ENCODE measurements at regions not wholly inside any gene's neighbourhood (a gene's known extent, or its start where the extent isn't known, plus 50 kb on each side); places are given as distances from the start of the nearest gene placed in this dataset.

- no peak overlapping the region for H3K4me3 ChIP-seq (ENCODE audit: low read depth, low read length)
- no peak for DNase-seq (ENCODE audit: low read depth)
Measured at GRCh38 chrX:5250106-5250505, 978.6 kb downstream of the NLGN4X start.

GRCh38 chrX:5242091-5242790 is 986.4 kb downstream of the NLGN4X start:
- H3K27me3 ChIP-seq (ENCODE audit: control insufficient read depth, insufficient read depth, low read length), result no peaks in the 10 kb centered on the region
- H3K4me3 ChIP-seq (ENCODE audit: low read depth, low read length), result no peak overlapping the region
- no peak for DNase-seq (ENCODE audit: low read depth)
- no peaks in the 10 kb centered on the region for H3K36me3 ChIP-seq (ENCODE audit: control insufficient read depth, insufficient read depth, low read length)
- TF ChIP-seq, protein P1, sequence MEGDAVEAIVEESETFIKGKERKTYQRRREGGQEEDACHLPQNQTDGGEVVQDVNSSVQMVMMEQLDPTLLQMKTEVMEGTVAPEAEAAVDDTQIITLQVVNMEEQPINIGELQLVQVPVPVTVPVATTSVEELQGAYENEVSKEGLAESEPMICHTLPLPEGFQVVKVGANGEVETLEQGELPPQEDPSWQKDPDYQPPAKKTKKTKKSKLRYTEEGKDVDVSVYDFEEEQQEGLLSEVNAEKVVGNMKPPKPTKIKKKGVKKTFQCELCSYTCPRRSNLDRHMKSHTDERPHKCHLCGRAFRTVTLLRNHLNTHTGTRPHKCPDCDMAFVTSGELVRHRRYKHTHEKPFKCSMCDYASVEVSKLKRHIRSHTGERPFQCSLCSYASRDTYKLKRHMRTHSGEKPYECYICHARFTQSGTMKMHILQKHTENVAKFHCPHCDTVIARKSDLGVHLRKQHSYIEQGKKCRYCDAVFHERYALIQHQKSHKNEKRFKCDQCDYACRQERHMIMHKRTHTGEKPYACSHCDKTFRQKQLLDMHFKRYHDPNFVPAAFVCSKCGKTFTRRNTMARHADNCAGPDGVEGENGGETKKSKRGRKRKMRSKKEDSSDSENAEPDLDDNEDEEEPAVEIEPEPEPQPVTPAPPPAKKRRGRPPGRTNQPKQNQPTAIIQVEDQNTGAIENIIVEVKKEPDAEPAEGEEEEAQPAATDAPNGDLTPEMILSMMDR (IDR thresholded peaks at IDR 0.05; ENCODE audit: insufficient read depth, low read length, poor library complexity, severe bottlenecking), result no peak

More at GRCh38 chrX:5250106-5250505, 978.6 kb downstream of the NLGN4X start:
- TF ChIP-seq, protein P1 (IDR thresholded peaks at IDR 0.05; ENCODE audit: insufficient read depth, low read length, poor library complexity, severe bottlenecking), result no peak
- no peaks in the 10 kb centered on the region for H3K36me3 ChIP-seq (ENCODE audit: control insufficient read depth, insufficient read depth, low read length)
- no peaks in the 10 kb centered on the region for H3K27me3 ChIP-seq (ENCODE audit: control insufficient read depth, insufficient read depth, low read length)

DNA sequence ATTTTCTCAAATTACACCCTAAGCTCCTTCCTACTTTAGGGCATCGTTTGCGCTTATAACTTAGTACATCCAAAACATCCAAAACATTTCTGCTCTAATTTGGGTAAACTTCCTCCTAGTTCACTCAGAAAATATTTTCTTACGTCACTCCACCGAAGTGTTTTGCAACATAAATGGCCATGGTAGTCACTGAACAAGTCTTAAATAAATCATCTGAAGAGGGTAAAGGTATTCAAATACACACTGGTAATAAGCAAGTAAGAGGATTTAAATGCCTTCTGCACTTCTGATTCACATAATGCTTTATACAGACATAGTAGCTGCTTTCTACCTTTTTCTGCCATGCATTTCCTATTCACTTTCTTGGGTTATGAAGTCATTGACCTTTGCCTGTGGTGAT is 991.9 kb downstream of the NLGN4X start:
- H3K36me3 ChIP-seq (ENCODE audit: control insufficient read depth, insufficient read depth, low read length), result no peaks in the 10 kb centered on the region
- DNase-seq (ENCODE audit: low read depth), result no peak
- H3K27me3 ChIP-seq (ENCODE audit: control insufficient read depth, insufficient read depth, low read length), result no peaks in the 10 kb centered on the region
- TF ChIP-seq, protein P1 (IDR thresholded peaks at IDR 0.05; ENCODE audit: insufficient read depth, low read length, poor library complexity, severe bottlenecking), result no peak
- no peak overlapping the region for H3K4me3 ChIP-seq (ENCODE audit: low read depth, low read length)

GRCh38 chrX:5236096-5236495 is 992.6 kb downstream of the NLGN4X start:
- DNase-seq (ENCODE audit: low read depth), result no peak
- TF ChIP-seq, protein P1 (IDR thresholded peaks at IDR 0.05; ENCODE audit: insufficient read depth, low read length, poor library complexity, severe bottlenecking), result peak; percentile 17
- no peak overlapping the region for H3K4me3 ChIP-seq (ENCODE audit: low read depth, low read length)
- no peaks in the 10 kb centered on the region for H3K27me3 ChIP-seq (ENCODE audit: control insufficient read depth, insufficient read depth, low read length)
- no peaks in the 10 kb centered on the region for H3K36me3 ChIP-seq (ENCODE audit: control insufficient read depth, insufficient read depth, low read length)

- TF ChIP-seq, protein P1 (IDR thresholded peaks at IDR 0.05; ENCODE audit: insufficient read depth, low read length, poor library complexity, severe bottlenecking), result no peak
- Histone ChIP-seq H3K4me3 (ENCODE audit: low read depth, low read length) (no peak overlapping the region), H3K36me3 (ENCODE audit: control insufficient read depth, insufficient read depth, low read length) (no peaks in the 10 kb centered on the region), H3K27me3 (ENCODE audit: control insufficient read depth, insufficient read depth, low read length) (no peaks in the 10 kb centered on the region)
- DNase-seq (ENCODE audit: low read depth), result no peak
Measured at GRCh38 chrX:5233830-5234229, 994.8 kb downstream of the NLGN4X start.

DNA sequence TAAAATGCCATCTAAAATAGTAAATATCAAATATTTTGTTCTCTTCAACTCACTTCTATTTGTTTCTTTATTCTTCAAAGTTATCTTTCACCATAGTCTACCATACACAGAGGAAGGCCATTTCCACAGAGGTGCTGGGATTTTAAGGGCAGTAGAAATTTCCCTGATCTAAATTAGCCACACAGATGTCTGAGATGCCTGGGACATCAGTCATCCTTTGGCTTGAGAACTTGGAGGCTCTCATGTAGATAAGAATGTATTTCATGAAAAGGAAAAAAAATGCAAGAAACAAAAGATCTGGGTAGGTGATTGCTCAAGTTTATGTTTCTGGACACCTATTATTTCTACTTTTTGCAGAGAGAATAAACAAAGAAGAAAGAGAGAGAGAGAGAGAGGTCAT is 1008.2 kb downstream of the NLGN4X start:
- H3K27me3 ChIP-seq (ENCODE audit: control insufficient read depth, insufficient read depth, low read length), result no peaks in the 10 kb centered on the region
- no peak for DNase-seq (ENCODE audit: low read depth)
- no peaks in the 10 kb centered on the region for H3K36me3 ChIP-seq (ENCODE audit: control insufficient read depth, insufficient read depth, low read length)
- TF ChIP-seq, protein P1 (IDR thresholded peaks at IDR 0.05; ENCODE audit: insufficient read depth, low read length, poor library complexity, severe bottlenecking), result no peak
- no peak overlapping the region for H3K4me3 ChIP-seq (ENCODE audit: low read depth, low read length)

All from kidney epithelial cell (primary cell).